SK-N-MC (cell line): ENCODE measurements at regions not wholly inside any gene's neighbourhood (a gene's known extent, or its start where the extent isn't known, plus 50 kb on each side); places are given as distances from the start of the nearest gene placed in this dataset.

Experiments
- EZH2 ChIP-seq: fragments of 200-600 bp; sonication (generic); IDR thresholded peaks from one replicate; pipeline ENCODE4 v1.6.1; 2017; ENCODE audit warnings: antibody characterized with exemption
- POLR2AphosphoS5 ChIP-seq: IDR thresholded peaks from 2 replicates; pipeline ENCODE4 v1.6.1; 2012; ENCODE audit warnings: mild to moderate bottlenecking, low read depth, low read length, borderline replicate concordance

DNA sequence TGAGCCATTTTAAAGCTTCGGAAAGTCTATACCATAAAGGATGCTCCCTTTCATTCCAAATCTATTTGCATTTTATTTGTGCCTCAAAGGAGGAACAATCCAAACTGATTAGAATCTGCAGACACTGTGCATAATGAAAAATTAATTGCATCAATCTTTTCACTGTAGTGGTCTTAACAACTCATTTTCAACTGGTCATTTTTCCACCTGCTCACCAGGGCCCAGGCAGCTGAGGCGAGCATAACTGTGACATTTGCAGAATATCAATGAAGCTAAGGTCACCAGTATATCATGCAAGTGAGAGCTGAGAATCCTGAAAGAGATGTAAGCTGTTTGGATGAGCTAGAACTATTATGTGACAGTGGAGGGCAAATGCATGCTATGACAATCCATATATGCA is 387.3 kb upstream of the TECRL start:
- TF ChIP-seq POLR2AphosphoS5 (no peak), EZH2 (no peak)
